ENCODE measurements at regions not wholly inside any gene's neighbourhood (a gene's known extent, or its start where the extent isn't known, plus 50 kb on each side); places are given as distances from the start of the nearest gene placed in this dataset.
A peak's percentile ranks its signal among the peaks of the same experiment; 100 is the strongest.

GRCh38 chr12:91778938-91779400, 366.7 kb downstream of the BTG1 start:
- intact Hi-C loops (cut with micrococcal nuclease; ENCODE audit: unreplicated experiment) (no loop called here), in situ Hi-C loops (cut with HindIII; ENCODE audit: low pct_unique_long_range_greater_than_20kb, low sequenced_read_pairs) (no loop called here)
- TF ChIP-seq TCF7L2 (IDR thresholded peaks at IDR 0.05; ENCODE audit: low read depth, low read length) (no peak), CTCF (IDR thresholded peaks at IDR 0.05) (no peak)

GRCh38 chr12:91778091-91778832, 367.4 kb downstream of the BTG1 start:
- DNase-seq (ENCODE audit: low read depth, low spot score) = no peak
- TF ChIP-seq CTCF (IDR thresholded peaks at IDR 0.05) (no peak), POLR2AphosphoS5 (IDR thresholded peaks at IDR 0.05; ENCODE audit: low read depth, low read length) (no peak), REST (IDR thresholded peaks at IDR 0.05; ENCODE audit: insufficient read depth in 1 of 2, low read depth in 2 of 2, low read length in 1 of 2) (no peak), TCF7L2 (IDR thresholded peaks at IDR 0.05; ENCODE audit: low read depth, low read length) (no peak), SIN3A (IDR thresholded peaks at IDR 0.05; ENCODE audit: borderline replicate concordance, insufficient read depth, low read depth, low read length) (no peak)
- Histone ChIP-seq H3K4me3 (ENCODE audit: low read depth in 2 of 2, low read length in 2 of 2) (no peak overlapping the region), H3K9me3 (ENCODE audit: control insufficient read depth, insufficient read depth, low read depth, low read length) (no peaks in the 10 kb centered on the region), H3K27me3 (ENCODE audit: control insufficient read depth, insufficient read depth, low read length) (no peaks in the 10 kb centered on the region), H3K4me1 (ENCODE audit: control insufficient read depth, insufficient read depth, low read length) (no peaks in the 10 kb centered on the region), H3K27ac (ENCODE audit: low read length) (no peak overlapping the region), H3K36me3 (ENCODE audit: control insufficient read depth, insufficient read depth, low read length) (no peaks in the 10 kb centered on the region)
- POLR2A ChIA-PET = no interaction called here
- CTCF ChIA-PET = interaction anchor here (0.6 kb wide), 1 partner anchor 160 kb away, joined by 7 read pairs; no protein-coding TSS in a partner anchor
- in situ Hi-C loops (cut with HindIII; ENCODE audit: low pct_unique_long_range_greater_than_20kb, low sequenced_read_pairs) = no loop called here
- intact Hi-C loops (cut with micrococcal nuclease; ENCODE audit: unreplicated experiment) = no loop called here
- no peak for ATAC-seq
- BruUV-seq (replicated peaks) = no TSS peak

More at GRCh38 chr12:91778938-91779400, 366.7 kb downstream of the BTG1 start:
- ChIA-PET CTCF (interaction anchor here (0.6 kb wide), 1 partner anchor 161 kb away, joined by 7 read pairs; no protein-coding TSS in a partner anchor), POLR2A (no interaction called here)
- peak; percentile 84 for ATAC-seq
- Histone ChIP-seq H3K4me1 (ENCODE audit: control insufficient read depth, insufficient read depth, low read length) (no peaks in the 10 kb centered on the region), H3K4me3 (ENCODE audit: low read depth in 2 of 2, low read length in 2 of 2) (no peak overlapping the region), H3K27ac (ENCODE audit: low read length) (no peak overlapping the region), H3K27me3 (ENCODE audit: control insufficient read depth, insufficient read depth, low read length) (no peaks in the 10 kb centered on the region), H3K9me3 (ENCODE audit: control insufficient read depth, insufficient read depth, low read depth, low read length) (no peaks in the 10 kb centered on the region), H3K36me3 (ENCODE audit: control insufficient read depth, insufficient read depth, low read length) (no peaks in the 10 kb centered on the region)
- no TSS peak for BruUV-seq (replicated peaks)
- DNase-seq (ENCODE audit: low read depth, low spot score) = peak; percentile 78
